ENCODE measurements at regions not wholly inside any gene's neighbourhood (a gene's known extent, or its start where the extent isn't known, plus 50 kb on each side); places are given as distances from the start of the nearest gene placed in this dataset.

DNA sequence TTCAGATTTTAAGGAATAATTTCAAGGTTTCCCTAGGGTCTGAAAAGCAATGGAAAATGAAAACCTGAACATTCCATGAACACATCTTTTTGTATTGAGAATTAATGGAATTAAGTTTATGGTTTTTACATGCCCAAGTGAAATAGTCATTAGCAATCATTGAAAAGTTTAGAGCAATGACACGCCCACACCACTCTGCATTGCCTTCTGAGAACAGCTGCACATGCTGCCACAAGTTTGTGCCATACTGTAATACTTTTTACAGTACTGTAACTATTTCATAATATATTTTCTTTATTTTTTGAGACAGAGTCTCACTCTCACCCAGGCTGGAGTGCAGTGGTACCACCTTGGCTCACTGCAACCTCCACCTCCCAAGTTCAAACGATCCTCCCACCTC, 345.2 kb upstream of the PMFBP1 start:
- no peak for TF ChIP-seq POLR2A (IDR thresholded peaks at IDR 0.05; ENCODE audit: control extremely low read depth in 1 of 2, low read depth in 2 of 2, low read length in 2 of 2)
- TF ChIP-seq, protein P1, sequence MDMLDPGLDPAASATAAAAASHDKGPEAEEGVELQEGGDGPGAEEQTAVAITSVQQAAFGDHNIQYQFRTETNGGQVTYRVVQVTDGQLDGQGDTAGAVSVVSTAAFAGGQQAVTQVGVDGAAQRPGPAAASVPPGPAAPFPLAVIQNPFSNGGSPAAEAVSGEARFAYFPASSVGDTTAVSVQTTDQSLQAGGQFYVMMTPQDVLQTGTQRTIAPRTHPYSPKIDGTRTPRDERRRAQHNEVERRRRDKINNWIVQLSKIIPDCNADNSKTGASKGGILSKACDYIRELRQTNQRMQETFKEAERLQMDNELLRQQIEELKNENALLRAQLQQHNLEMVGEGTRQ (IDR thresholded peaks at IDR 0.05; ENCODE audit: low read length): no peak
- no peak for TF ChIP-seq EP300 (IDR thresholded peaks at IDR 0.05; ENCODE audit: borderline replicate concordance in 1 of 2, low read depth in 2 of 2, low read length in 2 of 2)
- no peak for TF ChIP-seq GTF2F1 (IDR thresholded peaks at IDR 0.05; ENCODE audit: borderline replicate concordance, low read depth, low read length)
- TF ChIP-seq YY1 (IDR thresholded peaks at IDR 0.05; ENCODE audit: low read depth, low read length): no peak
- TF ChIP-seq SP1 (IDR thresholded peaks at IDR 0.05; ENCODE audit: low read depth, low read length): no peak
- TF ChIP-seq SIRT6 (IDR thresholded peaks at IDR 0.05; ENCODE audit: low read length): no peak
- TF ChIP-seq HDAC2 (IDR thresholded peaks at IDR 0.05; ENCODE audit: borderline replicate concordance in 1 of 2, low read depth in 2 of 2, low read length in 2 of 2): no peak
- no peak for TF ChIP-seq PHF8 (conservative IDR thresholded peaks at IDR 0.05; ENCODE audit: low read depth, low read length)
- no peak for TF ChIP-seq TEAD4 (IDR thresholded peaks at IDR 0.05; ENCODE audit: low read depth, low read length)
- TF ChIP-seq, protein P2, sequence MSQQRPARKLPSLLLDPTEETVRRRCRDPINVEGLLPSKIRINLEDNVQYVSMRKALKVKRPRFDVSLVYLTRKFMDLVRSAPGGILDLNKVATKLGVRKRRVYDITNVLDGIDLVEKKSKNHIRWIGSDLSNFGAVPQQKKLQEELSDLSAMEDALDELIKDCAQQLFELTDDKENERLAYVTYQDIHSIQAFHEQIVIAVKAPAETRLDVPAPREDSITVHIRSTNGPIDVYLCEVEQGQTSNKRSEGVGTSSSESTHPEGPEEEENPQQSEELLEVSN (IDR thresholded peaks at IDR 0.05): no peak
- no peak for TF ChIP-seq FOSL1 (IDR thresholded peaks at IDR 0.05; ENCODE audit: insufficient read depth, low read depth, low read length)
- TF ChIP-seq KDM5A (IDR thresholded peaks at IDR 0.05; ENCODE audit: low read length): no peak
